ENCODE measurements at regions not wholly inside any gene's neighbourhood (a gene's known extent, or its start where the extent isn't known, plus 50 kb on each side); places are given as distances from the start of the nearest gene placed in this dataset.

- TF ChIP-seq POLR2AphosphoS5 (IDR thresholded peaks at IDR 0.05; ENCODE audit: low read depth, low read length): no peak
Observed at GRCh38 chr16:17803625-17804410, 333.1 kb upstream of the XYLT1 start.

GRCh38 chr16:17802571-17802970, 331.8 kb upstream of the XYLT1 start:
- TF ChIP-seq TAF1 (IDR thresholded peaks at IDR 0.05; ENCODE audit: borderline replicate concordance, insufficient read depth, low read length) (no peak), FOXP2 (optimal IDR thresholded peaks at IDR 0.05; ENCODE audit: borderline replicate concordance, extremely low read depth, extremely low read length, insufficient read depth) (no peak), POLR2AphosphoS5 (IDR thresholded peaks at IDR 0.05; ENCODE audit: low read depth, low read length) (no peak), SIN3A (IDR thresholded peaks at IDR 0.05; ENCODE audit: borderline replicate concordance, insufficient read depth, low read length) (no peak)
- TF ChIP-seq, protein P1, sequence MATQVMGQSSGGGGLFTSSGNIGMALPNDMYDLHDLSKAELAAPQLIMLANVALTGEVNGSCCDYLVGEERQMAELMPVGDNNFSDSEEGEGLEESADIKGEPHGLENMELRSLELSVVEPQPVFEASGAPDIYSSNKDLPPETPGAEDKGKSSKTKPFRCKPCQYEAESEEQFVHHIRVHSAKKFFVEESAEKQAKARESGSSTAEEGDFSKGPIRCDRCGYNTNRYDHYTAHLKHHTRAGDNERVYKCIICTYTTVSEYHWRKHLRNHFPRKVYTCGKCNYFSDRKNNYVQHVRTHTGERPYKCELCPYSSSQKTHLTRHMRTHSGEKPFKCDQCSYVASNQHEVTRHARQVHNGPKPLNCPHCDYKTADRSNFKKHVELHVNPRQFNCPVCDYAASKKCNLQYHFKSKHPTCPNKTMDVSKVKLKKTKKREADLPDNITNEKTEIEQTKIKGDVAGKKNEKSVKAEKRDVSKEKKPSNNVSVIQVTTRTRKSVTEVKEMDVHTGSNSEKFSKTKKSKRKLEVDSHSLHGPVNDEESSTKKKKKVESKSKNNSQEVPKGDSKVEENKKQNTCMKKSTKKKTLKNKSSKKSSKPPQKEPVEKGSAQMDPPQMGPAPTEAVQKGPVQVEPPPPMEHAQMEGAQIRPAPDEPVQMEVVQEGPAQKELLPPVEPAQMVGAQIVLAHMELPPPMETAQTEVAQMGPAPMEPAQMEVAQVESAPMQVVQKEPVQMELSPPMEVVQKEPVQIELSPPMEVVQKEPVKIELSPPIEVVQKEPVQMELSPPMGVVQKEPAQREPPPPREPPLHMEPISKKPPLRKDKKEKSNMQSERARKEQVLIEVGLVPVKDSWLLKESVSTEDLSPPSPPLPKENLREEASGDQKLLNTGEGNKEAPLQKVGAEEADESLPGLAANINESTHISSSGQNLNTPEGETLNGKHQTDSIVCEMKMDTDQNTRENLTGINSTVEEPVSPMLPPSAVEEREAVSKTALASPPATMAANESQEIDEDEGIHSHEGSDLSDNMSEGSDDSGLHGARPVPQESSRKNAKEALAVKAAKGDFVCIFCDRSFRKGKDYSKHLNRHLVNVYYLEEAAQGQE (IDR thresholded peaks at IDR 0.05; ENCODE audit: insufficient read depth in 1 of 2, low read depth in 2 of 2, low read length in 2 of 2): no peak

GRCh38 chr16:17801068-17801467, 330.3 kb upstream of the XYLT1 start:
- TF ChIP-seq FOXP2 (optimal IDR thresholded peaks at IDR 0.05; ENCODE audit: borderline replicate concordance, extremely low read depth, extremely low read length, insufficient read depth) (no peak), TAF1 (IDR thresholded peaks at IDR 0.05; ENCODE audit: borderline replicate concordance, insufficient read depth, low read length) (no peak), SIN3A (IDR thresholded peaks at IDR 0.05; ENCODE audit: borderline replicate concordance, insufficient read depth, low read length) (no peak), POLR2AphosphoS5 (IDR thresholded peaks at IDR 0.05; ENCODE audit: low read depth, low read length) (no peak)
- TF ChIP-seq, protein P1 (IDR thresholded peaks at IDR 0.05; ENCODE audit: insufficient read depth in 1 of 2, low read depth in 2 of 2, low read length in 2 of 2): no peak

GRCh38 chr16:17798716-17799115, 328.0 kb upstream of the XYLT1 start:
- TF ChIP-seq, protein P1 (IDR thresholded peaks at IDR 0.05; ENCODE audit: insufficient read depth in 1 of 2, low read depth in 2 of 2, low read length in 2 of 2): no peak
- no peak for TF ChIP-seq SIN3A (IDR thresholded peaks at IDR 0.05; ENCODE audit: borderline replicate concordance, insufficient read depth, low read length)
- TF ChIP-seq POLR2AphosphoS5 (IDR thresholded peaks at IDR 0.05; ENCODE audit: low read depth, low read length): no peak
- TF ChIP-seq TAF1 (IDR thresholded peaks at IDR 0.05; ENCODE audit: borderline replicate concordance, insufficient read depth, low read length): no peak
- TF ChIP-seq FOXP2 (optimal IDR thresholded peaks at IDR 0.05; ENCODE audit: borderline replicate concordance, extremely low read depth, extremely low read length, insufficient read depth): no peak

DNA sequence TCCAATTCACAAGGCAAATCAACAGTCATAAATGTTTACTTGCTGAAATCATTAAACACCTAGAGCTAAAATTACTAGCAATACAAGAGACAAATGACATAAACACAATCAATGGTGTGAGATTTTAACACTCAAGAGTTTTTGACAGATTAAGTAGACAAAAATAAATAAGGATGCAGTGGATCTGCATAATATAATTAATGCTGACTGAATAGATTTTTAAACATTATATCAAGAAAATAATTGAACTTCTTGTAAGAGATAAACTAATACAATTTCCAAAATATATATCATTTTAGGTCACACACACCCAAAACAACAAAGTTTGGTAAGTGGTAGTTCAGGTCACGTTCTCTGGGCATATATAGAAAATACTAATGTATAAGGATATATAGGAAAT, 322.6 kb upstream of the XYLT1 start:
- TF ChIP-seq TAF1 (IDR thresholded peaks at IDR 0.05; ENCODE audit: borderline replicate concordance, insufficient read depth, low read length): no peak
- no peak for TF ChIP-seq SIN3A (IDR thresholded peaks at IDR 0.05; ENCODE audit: borderline replicate concordance, insufficient read depth, low read length)
- TF ChIP-seq POLR2AphosphoS5 (IDR thresholded peaks at IDR 0.05; ENCODE audit: low read depth, low read length): no peak
- TF ChIP-seq, protein P1 (IDR thresholded peaks at IDR 0.05; ENCODE audit: insufficient read depth in 1 of 2, low read depth in 2 of 2, low read length in 2 of 2): no peak
- TF ChIP-seq FOXP2 (optimal IDR thresholded peaks at IDR 0.05; ENCODE audit: borderline replicate concordance, extremely low read depth, extremely low read length, insufficient read depth): no peak
